ENCODE measurements at regions not wholly inside any gene's neighbourhood (a gene's known extent, or its start where the extent isn't known, plus 50 kb on each side); places are given as distances from the start of the nearest gene placed in this dataset.

DNA sequence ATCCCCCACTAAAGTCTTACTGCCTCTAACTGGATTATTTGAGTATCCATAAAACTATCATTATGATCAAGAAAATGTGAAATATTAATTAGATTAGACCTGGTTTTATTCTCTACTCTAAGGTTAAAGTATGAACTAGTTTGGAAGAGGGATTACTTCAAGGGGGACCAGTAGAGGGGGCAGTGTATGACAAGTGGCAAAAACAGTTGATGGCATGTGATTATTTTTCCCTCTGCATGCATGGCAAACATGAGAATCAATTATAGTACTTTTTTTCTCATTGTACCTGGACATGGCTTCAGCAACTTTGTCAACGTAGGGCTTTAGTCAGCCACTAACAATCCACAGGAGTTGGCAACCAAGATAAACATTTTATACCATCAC lies 145.0 kb upstream of the SLC38A2 start:
- H3K4me3 ChIP-seq (replicated peaks in 1 of 3; ENCODE audit: insufficient read depth in 1 of 3, low read depth in 1 of 3, low read length in 3 of 3): no peak overlapping the region
- intact Hi-C loops (cut with micrococcal nuclease) (no loop called here), dilution Hi-C loops (cut with MboI; ENCODE audit: extremely low pct_ligation_motif_present, low sequenced_read_pairs) (no loop called here)
- TF ChIP-seq JUN (IDR thresholded peaks at IDR 0.05; ENCODE audit: borderline replicate concordance, insufficient read depth, insufficient read length, low read depth) (no peak), GATA2 (IDR thresholded peaks at IDR 0.05; ENCODE audit: insufficient read depth, insufficient read length, low read depth, low read length) (no peak), MYC (IDR thresholded peaks at IDR 0.05; ENCODE audit: low read depth, low read length) (no peak), FOS (IDR thresholded peaks at IDR 0.05; ENCODE audit: borderline replicate concordance, insufficient read depth, low read length) (no peak), POLR2AphosphoS5 (IDR thresholded peaks at IDR 0.05; ENCODE audit: insufficient read depth, low read depth, low read length) (no peak), EZH2 (IDR thresholded peaks at IDR 0.05; ENCODE audit: borderline replicate concordance, low read depth, low read length, severe bottlenecking) (no peak), POLR2A (IDR thresholded peaks at IDR 0.05; ENCODE audit: low read depth, low read length) (no peak)
- TF ChIP-seq, protein P1, sequence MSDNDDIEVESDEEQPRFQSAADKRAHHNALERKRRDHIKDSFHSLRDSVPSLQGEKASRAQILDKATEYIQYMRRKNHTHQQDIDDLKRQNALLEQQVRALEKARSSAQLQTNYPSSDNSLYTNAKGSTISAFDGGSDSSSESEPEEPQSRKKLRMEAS (IDR thresholded peaks at IDR 0.05; ENCODE audit: insufficient read depth, insufficient read length): no peak
- TF ChIP-seq, protein P2, sequence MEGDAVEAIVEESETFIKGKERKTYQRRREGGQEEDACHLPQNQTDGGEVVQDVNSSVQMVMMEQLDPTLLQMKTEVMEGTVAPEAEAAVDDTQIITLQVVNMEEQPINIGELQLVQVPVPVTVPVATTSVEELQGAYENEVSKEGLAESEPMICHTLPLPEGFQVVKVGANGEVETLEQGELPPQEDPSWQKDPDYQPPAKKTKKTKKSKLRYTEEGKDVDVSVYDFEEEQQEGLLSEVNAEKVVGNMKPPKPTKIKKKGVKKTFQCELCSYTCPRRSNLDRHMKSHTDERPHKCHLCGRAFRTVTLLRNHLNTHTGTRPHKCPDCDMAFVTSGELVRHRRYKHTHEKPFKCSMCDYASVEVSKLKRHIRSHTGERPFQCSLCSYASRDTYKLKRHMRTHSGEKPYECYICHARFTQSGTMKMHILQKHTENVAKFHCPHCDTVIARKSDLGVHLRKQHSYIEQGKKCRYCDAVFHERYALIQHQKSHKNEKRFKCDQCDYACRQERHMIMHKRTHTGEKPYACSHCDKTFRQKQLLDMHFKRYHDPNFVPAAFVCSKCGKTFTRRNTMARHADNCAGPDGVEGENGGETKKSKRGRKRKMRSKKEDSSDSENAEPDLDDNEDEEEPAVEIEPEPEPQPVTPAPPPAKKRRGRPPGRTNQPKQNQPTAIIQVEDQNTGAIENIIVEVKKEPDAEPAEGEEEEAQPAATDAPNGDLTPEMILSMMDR (IDR thresholded peaks at IDR 0.05; ENCODE audit: extremely low read depth in 1 of 2, insufficient read depth in 1 of 2, low read depth in 1 of 2, low read length in 2 of 2): no peak
- H2AFZ ChIP-seq (ENCODE audit: low read depth, low read length): no peak overlapping the region
- no peaks in the 10 kb centered on the region for H3K36me3 ChIP-seq (ENCODE audit: control insufficient read depth in 2 of 2, extremely low read depth in 1 of 2, insufficient read depth in 2 of 2, low read length in 2 of 2)
- no peaks in the 10 kb centered on the region for H3K9me3 ChIP-seq (replicated peaks; ENCODE audit: control insufficient read depth, insufficient read depth, low read length)
- no peak overlapping the region for H3K9ac ChIP-seq (replicated peaks; ENCODE audit: extremely low read depth, insufficient read depth, low read length)
- H3K4me2 ChIP-seq (ENCODE audit: insufficient read depth, low read length): no peak overlapping the region
- ChIA-PET POLR2A (no interaction called here), CTCF (interaction anchor here (1.0 kb wide), 1 partner anchor 10 kb away, joined by 4 read pairs; no protein-coding TSS in a partner anchor)
- H3K27me3 ChIP-seq (ENCODE audit: control insufficient read depth in 2 of 2, insufficient read depth in 2 of 2, low read length in 2 of 2): no peaks in the 10 kb centered on the region
- no TSS peak for BruUV-seq (replicated peaks)
- no peak overlapping the region for H3K27ac ChIP-seq (ENCODE audit: insufficient read depth, low read depth, low read length)
- H3K4me1 ChIP-seq (ENCODE audit: control insufficient read depth, extremely low read depth, insufficient read depth, low read length): peaks cover 7% of the 10 kb centered on the region
- FAIRE-seq (no peak), DNase-seq (ENCODE audit: low read depth, low spot score) (no peak)
- H3K79me2 ChIP-seq (ENCODE audit: control insufficient read depth, insufficient read depth, low read length): no peaks in the 10 kb centered on the region
- H3K9me1 ChIP-seq (replicated peaks; ENCODE audit: control insufficient read depth, extremely low read depth, insufficient read depth, low read length): no peaks in the 10 kb centered on the region
- H4K20me1 ChIP-seq (replicated peaks; ENCODE audit: control insufficient read depth, extremely low read depth, insufficient read depth, low read length): no peaks in the 10 kb centered on the region

Data from endothelial cell of umbilical vein (primary cell).